ENCODE measurements at regions not wholly inside any gene's neighbourhood (a gene's known extent, or its start where the extent isn't known, plus 50 kb on each side); places are given as distances from the start of the nearest gene placed in this dataset.

DNA sequence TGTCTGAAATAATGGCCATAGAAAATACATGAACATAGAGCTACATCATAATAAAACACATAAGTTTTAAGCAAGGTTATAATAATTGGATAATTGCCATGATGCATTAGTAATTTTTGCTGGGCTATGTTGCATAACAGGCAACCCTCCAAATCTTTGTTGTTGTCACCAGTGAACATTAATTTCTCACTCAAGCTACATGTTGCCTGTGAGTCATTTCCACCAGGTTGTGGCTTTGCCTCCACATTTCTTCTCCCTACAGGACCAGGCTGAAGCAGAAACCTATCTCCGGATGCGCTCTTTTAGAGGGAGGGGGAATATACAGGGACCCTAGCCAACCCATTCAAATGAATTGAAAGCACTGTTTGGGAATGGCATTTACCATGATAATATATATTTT lies 347.7 kb downstream of the GABRG1 start:
- TF ChIP-seq FOS (IDR thresholded peaks at IDR 0.05; ENCODE audit: borderline replicate concordance, insufficient read depth, low read length) = no peak
- TF ChIP-seq, protein P1, sequence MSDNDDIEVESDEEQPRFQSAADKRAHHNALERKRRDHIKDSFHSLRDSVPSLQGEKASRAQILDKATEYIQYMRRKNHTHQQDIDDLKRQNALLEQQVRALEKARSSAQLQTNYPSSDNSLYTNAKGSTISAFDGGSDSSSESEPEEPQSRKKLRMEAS (IDR thresholded peaks at IDR 0.05; ENCODE audit: insufficient read depth, insufficient read length) = no peak
- TF ChIP-seq MYC (IDR thresholded peaks at IDR 0.05; ENCODE audit: low read depth, low read length) = no peak
- TF ChIP-seq GATA2 (IDR thresholded peaks at IDR 0.05; ENCODE audit: insufficient read depth, insufficient read length, low read depth, low read length) = no peak
- TF ChIP-seq EZH2 (IDR thresholded peaks at IDR 0.05; ENCODE audit: borderline replicate concordance, low read depth, low read length, severe bottlenecking) = no peak
- no peak for TF ChIP-seq POLR2A (IDR thresholded peaks at IDR 0.05; ENCODE audit: low read depth, low read length)
- TF ChIP-seq, protein P2, sequence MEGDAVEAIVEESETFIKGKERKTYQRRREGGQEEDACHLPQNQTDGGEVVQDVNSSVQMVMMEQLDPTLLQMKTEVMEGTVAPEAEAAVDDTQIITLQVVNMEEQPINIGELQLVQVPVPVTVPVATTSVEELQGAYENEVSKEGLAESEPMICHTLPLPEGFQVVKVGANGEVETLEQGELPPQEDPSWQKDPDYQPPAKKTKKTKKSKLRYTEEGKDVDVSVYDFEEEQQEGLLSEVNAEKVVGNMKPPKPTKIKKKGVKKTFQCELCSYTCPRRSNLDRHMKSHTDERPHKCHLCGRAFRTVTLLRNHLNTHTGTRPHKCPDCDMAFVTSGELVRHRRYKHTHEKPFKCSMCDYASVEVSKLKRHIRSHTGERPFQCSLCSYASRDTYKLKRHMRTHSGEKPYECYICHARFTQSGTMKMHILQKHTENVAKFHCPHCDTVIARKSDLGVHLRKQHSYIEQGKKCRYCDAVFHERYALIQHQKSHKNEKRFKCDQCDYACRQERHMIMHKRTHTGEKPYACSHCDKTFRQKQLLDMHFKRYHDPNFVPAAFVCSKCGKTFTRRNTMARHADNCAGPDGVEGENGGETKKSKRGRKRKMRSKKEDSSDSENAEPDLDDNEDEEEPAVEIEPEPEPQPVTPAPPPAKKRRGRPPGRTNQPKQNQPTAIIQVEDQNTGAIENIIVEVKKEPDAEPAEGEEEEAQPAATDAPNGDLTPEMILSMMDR (IDR thresholded peaks at IDR 0.05; ENCODE audit: extremely low read depth in 1 of 2, insufficient read depth in 1 of 2, low read depth in 1 of 2, low read length in 2 of 2) = no peak
- TF ChIP-seq POLR2AphosphoS5 (IDR thresholded peaks at IDR 0.05; ENCODE audit: insufficient read depth, low read depth, low read length) = no peak
- no peak for TF ChIP-seq JUN (IDR thresholded peaks at IDR 0.05; ENCODE audit: borderline replicate concordance, insufficient read depth, insufficient read length, low read depth)
- intact Hi-C loops (cut with micrococcal nuclease) = no loop called here
- dilution Hi-C loops (cut with MboI; ENCODE audit: extremely low pct_ligation_motif_present, low sequenced_read_pairs) = no loop called here
- Histone ChIP-seq H3K4me1 (ENCODE audit: control insufficient read depth, extremely low read depth, insufficient read depth, low read length) (no peaks in the 10 kb centered on the region), H3K79me2 (ENCODE audit: control insufficient read depth, insufficient read depth, low read length) (no peaks in the 10 kb centered on the region), H3K9me1 (replicated peaks; ENCODE audit: control insufficient read depth, extremely low read depth, insufficient read depth, low read length) (no peaks in the 10 kb centered on the region), H4K20me1 (replicated peaks; ENCODE audit: control insufficient read depth, extremely low read depth, insufficient read depth, low read length) (no peaks in the 10 kb centered on the region), H3K9ac (replicated peaks; ENCODE audit: extremely low read depth, insufficient read depth, low read length) (no peak overlapping the region), H3K27me3 (ENCODE audit: control insufficient read depth in 2 of 2, insufficient read depth in 2 of 2, low read length in 2 of 2) (no peaks in the 10 kb centered on the region), H3K4me3 (replicated peaks in 1 of 3; ENCODE audit: insufficient read depth in 1 of 3, low read depth in 1 of 3, low read length in 3 of 3) (no peak overlapping the region), H3K27ac (ENCODE audit: insufficient read depth, low read depth, low read length) (no peak overlapping the region), H2AFZ (ENCODE audit: low read depth, low read length) (no peak overlapping the region), H3K4me2 (ENCODE audit: insufficient read depth, low read length) (no peak overlapping the region), H3K9me3 (replicated peaks; ENCODE audit: control insufficient read depth, insufficient read depth, low read length) (peaks cover 2% of the 10 kb centered on the region), H3K36me3 (ENCODE audit: control insufficient read depth in 2 of 2, extremely low read depth in 1 of 2, insufficient read depth in 2 of 2, low read length in 2 of 2) (no peaks in the 10 kb centered on the region)
- DNase-seq (ENCODE audit: low read depth, low spot score) (no peak), FAIRE-seq (no peak)
- ChIA-PET POLR2A (no interaction called here), CTCF (no interaction called here)
- BruUV-seq (replicated peaks) = no TSS peak

Measured in endothelial cell of umbilical vein (primary cell).